ENCODE measurements at regions not wholly inside any gene's neighbourhood (a gene's known extent, or its start where the extent isn't known, plus 50 kb on each side); places are given as distances from the start of the nearest gene placed in this dataset.

GRCh38 chr9:118189615-118190014 lies 485.4 kb downstream of the TLR4 start:
- Mint-ChIP-seq H3K27ac (ENCODE audit: unreplicated experiment) (no peak overlapping the region), H3K4me1 (ENCODE audit: low read depth, unreplicated experiment) (no peaks in the 10 kb centered on the region), H3K4me3 (ENCODE audit: unreplicated experiment) (no peak overlapping the region), H3K9me3 (ENCODE audit: unreplicated experiment) (no peaks in the 10 kb centered on the region), H3K27me3 (ENCODE audit: insufficient read depth, unreplicated experiment) (no peaks in the 10 kb centered on the region), H3K36me3 (ENCODE audit: insufficient read depth, unreplicated experiment) (no peaks in the 10 kb centered on the region)
- DNase-seq: no peak
- no peak for TF ChIP-seq CTCF (IDR thresholded peaks at IDR 0.05; ENCODE audit: insufficient read depth in 1 of 2, low read depth in 1 of 2, low read length in 1 of 2, severe bottlenecking in 1 of 2, unreplicated experiment in 1 of 2)
- BruUV-seq (replicated peaks): no TSS peak
- H3K4me1 ChIP-seq: no peaks in the 10 kb centered on the region
- POLR2A ChIA-PET: no interaction called here
- intact Hi-C loops (cut with micrococcal nuclease; ENCODE audit: unreplicated experiment): no loop called here
- H3K9me3 ChIP-seq: no peaks in the 10 kb centered on the region
- H3K4me3 ChIP-seq (ENCODE audit: low read depth, low read length): no peak overlapping the region
- no peaks in the 10 kb centered on the region for H3K36me3 ChIP-seq (ENCODE audit: control insufficient read depth, insufficient read depth, low read length)
- H3K27me3 ChIP-seq (replicated peaks; ENCODE audit: control insufficient read depth, insufficient read depth, low read length): no peaks in the 10 kb centered on the region
- CTCF ChIA-PET: no interaction called here

- BruUV-seq (replicated peaks): no TSS peak
- TF ChIP-seq CTCF (IDR thresholded peaks at IDR 0.05; ENCODE audit: insufficient read depth in 1 of 2, low read depth in 1 of 2, low read length in 1 of 2, severe bottlenecking in 1 of 2, unreplicated experiment in 1 of 2): no peak
- no peak overlapping the region for H3K27ac Mint-ChIP-seq (ENCODE audit: unreplicated experiment)
- no peaks in the 10 kb centered on the region for H3K36me3 Mint-ChIP-seq (ENCODE audit: insufficient read depth, unreplicated experiment)
- Histone ChIP-seq H3K4me1 (no peaks in the 10 kb centered on the region), H3K4me3 (ENCODE audit: low read depth, low read length) (no peak overlapping the region), H3K36me3 (ENCODE audit: control insufficient read depth, insufficient read depth, low read length) (no peaks in the 10 kb centered on the region), H3K9me3 (no peaks in the 10 kb centered on the region), H3K27me3 (replicated peaks; ENCODE audit: control insufficient read depth, insufficient read depth, low read length) (no peaks in the 10 kb centered on the region)
- ChIA-PET POLR2A (no interaction called here), CTCF (no interaction called here)
- no peaks in the 10 kb centered on the region for H3K27me3 Mint-ChIP-seq (ENCODE audit: insufficient read depth, unreplicated experiment)
- H3K4me1 Mint-ChIP-seq (ENCODE audit: low read depth, unreplicated experiment): no peaks in the 10 kb centered on the region
- intact Hi-C loops (cut with micrococcal nuclease; ENCODE audit: unreplicated experiment): no loop called here
- H3K9me3 Mint-ChIP-seq (ENCODE audit: unreplicated experiment): no peaks in the 10 kb centered on the region
- no peak for DNase-seq
- H3K4me3 Mint-ChIP-seq (ENCODE audit: unreplicated experiment): no peak overlapping the region
Observed at GRCh38 chr9:118192807-118193206, 488.6 kb downstream of the TLR4 start.

GRCh38 chr9:118209343-118209742 lies 505.1 kb downstream of the TLR4 start:
- no peaks in the 10 kb centered on the region for H3K27me3 ChIP-seq (replicated peaks; ENCODE audit: control insufficient read depth, insufficient read depth, low read length)
- H3K36me3 ChIP-seq (ENCODE audit: control insufficient read depth, insufficient read depth, low read length): no peaks in the 10 kb centered on the region
- ChIA-PET CTCF (no interaction called here), POLR2A (no interaction called here)
- Mint-ChIP-seq H3K27me3 (ENCODE audit: insufficient read depth, unreplicated experiment) (peaks cover 2% of the 10 kb centered on the region), H3K9me3 (ENCODE audit: unreplicated experiment) (no peaks in the 10 kb centered on the region), H3K27ac (ENCODE audit: unreplicated experiment) (no peak overlapping the region), H3K36me3 (ENCODE audit: insufficient read depth, unreplicated experiment) (no peaks in the 10 kb centered on the region), H3K4me3 (ENCODE audit: unreplicated experiment) (no peak overlapping the region), H3K4me1 (ENCODE audit: low read depth, unreplicated experiment) (no peaks in the 10 kb centered on the region)
- TF ChIP-seq CTCF (IDR thresholded peaks at IDR 0.05; ENCODE audit: insufficient read depth in 1 of 2, low read depth in 1 of 2, low read length in 1 of 2, severe bottlenecking in 1 of 2, unreplicated experiment in 1 of 2): no peak
- no peak overlapping the region for H3K4me3 ChIP-seq (ENCODE audit: low read depth, low read length)
- BruUV-seq (replicated peaks): no TSS peak
- no peaks in the 10 kb centered on the region for H3K9me3 ChIP-seq
- no peak for DNase-seq
- no peaks in the 10 kb centered on the region for H3K4me1 ChIP-seq
- intact Hi-C loops (cut with micrococcal nuclease; ENCODE audit: unreplicated experiment): no loop called here

Measured in Caco-2 (cell line).